Uterus (tissue), 3 donors: ENCODE measurements at regions not wholly inside any gene's neighbourhood (a gene's known extent, or its start where the extent isn't known, plus 50 kb on each side); places are given as distances from the start of the nearest gene placed in this dataset.

Experiments
- DNase-seq, 2 donors: peaks; one replicate each; pipeline ENCODE4 v3.0.0-alpha.2; 2019 to 2020
- H3K27ac ChIP-seq, 2 donors: fragments of 200-600 bp; sonication (generic); 1 replicate in 1 of 2; 2 replicates in 1 of 2; pipeline ENCODE4 v1.5.1; 2016 to 2018
- H3K27me3 ChIP-seq, 2 donors: fragments of 200-600 bp; sonication (generic); one replicate each; pipeline ENCODE4 v1.5.1; 2018 to 2019; ENCODE audit warnings: control low read depth in 1 of 2
- H3K36me3 ChIP-seq, 2 donors: fragments of 200-600 bp; sonication (generic); one replicate each; pipeline ENCODE4 v1.5.1; 2019; ENCODE audit warnings: control low read depth in 1 of 2
- H3K4me1 ChIP-seq, 2 donors: fragments of 200-600 bp; sonication (generic); one replicate each; pipeline ENCODE4 v1.5.1; 2018 to 2019; ENCODE audit warnings: control low read depth in 1 of 2
- H3K4me3 ChIP-seq, 2 donors: fragments of 200-600 bp; sonication (generic); 1 replicate in 1 of 2; 2 replicates in 1 of 2; pipeline ENCODE4 v1.5.1; 2018 to 2019; ENCODE audit warnings: mild to moderate bottlenecking in 1 of 2
- H3K9me3 ChIP-seq, 2 donors: fragments of 200-600 bp; sonication (generic); one replicate each; pipeline ENCODE4 v1.5.1; 2019; ENCODE audit warnings: control low read depth in 1 of 2
- POLR2A ChIP-seq, 2 donors: fragments of 450-650 bp; IDR thresholded peaks; one replicate each; pipeline ENCODE4 v1.6.1; 2016; ENCODE audit warnings: antibody characterized with exemption in 2 of 2, mild to moderate bottlenecking in 1 of 2, moderate library complexity in 1 of 2
- intact Hi-C: fragments of 100-400 bp; cut with DNase I; formaldehyde crosslinking; loops from one replicate; pipeline ENCODE4 v1.15.1; 2023; ENCODE audit warnings: low total_unique reads
- TF ChIP-seq, protein P1 (sequence below), 4 experiments: fragments of 200-600 bp in 2 of 4; fragments of 450-650 bp in 2 of 4; sonication (generic) in 2 of 4; IDR thresholded peaks; one replicate each; pipeline ENCODE4 v1.5.1; 2016 to 2019; ENCODE audit warnings: antibody characterized with exemption in 4 of 4, mild to moderate bottlenecking in 2 of 4, moderate library complexity in 1 of 4
- donor health status: DM: yes; HTN: yes; CAD: no.

DNA sequence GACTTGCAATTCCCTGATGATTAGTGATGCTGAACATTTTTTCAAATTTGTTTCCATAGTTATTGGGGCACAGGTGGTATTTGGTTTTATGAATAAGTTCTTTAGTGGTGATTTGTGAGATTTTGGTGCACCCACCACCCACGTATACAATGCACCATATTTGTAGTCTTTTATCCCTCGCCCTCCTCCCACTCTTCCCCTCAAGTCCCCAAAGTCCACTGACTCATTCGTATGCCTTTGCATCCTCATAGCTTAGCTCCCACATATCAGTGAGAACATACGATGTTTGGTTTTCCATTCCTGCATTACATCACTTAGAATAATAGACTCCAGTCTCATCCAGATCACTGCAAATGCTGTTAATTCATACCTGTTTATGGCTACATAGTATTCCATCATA, 167.3 kb downstream of the MYLK4 start:
- Histone ChIP-seq H3K36me3 (no peaks in the 10 kb centered on the region), H3K4me1 (no peaks in the 10 kb centered on the region), H3K27ac (no peak overlapping the region), H3K27me3 (no peaks in the 10 kb centered on the region), H3K9me3 (no peaks in the 10 kb centered on the region), H3K4me3 (no peak overlapping the region)
- no peak for DNase-seq
- TF ChIP-seq POLR2A (IDR thresholded peaks at IDR 0.05), result no peak
- TF ChIP-seq, protein P1, sequence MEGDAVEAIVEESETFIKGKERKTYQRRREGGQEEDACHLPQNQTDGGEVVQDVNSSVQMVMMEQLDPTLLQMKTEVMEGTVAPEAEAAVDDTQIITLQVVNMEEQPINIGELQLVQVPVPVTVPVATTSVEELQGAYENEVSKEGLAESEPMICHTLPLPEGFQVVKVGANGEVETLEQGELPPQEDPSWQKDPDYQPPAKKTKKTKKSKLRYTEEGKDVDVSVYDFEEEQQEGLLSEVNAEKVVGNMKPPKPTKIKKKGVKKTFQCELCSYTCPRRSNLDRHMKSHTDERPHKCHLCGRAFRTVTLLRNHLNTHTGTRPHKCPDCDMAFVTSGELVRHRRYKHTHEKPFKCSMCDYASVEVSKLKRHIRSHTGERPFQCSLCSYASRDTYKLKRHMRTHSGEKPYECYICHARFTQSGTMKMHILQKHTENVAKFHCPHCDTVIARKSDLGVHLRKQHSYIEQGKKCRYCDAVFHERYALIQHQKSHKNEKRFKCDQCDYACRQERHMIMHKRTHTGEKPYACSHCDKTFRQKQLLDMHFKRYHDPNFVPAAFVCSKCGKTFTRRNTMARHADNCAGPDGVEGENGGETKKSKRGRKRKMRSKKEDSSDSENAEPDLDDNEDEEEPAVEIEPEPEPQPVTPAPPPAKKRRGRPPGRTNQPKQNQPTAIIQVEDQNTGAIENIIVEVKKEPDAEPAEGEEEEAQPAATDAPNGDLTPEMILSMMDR (IDR thresholded peaks at IDR 0.05), result no peak
- intact Hi-C loops, result no loop called here

DNA sequence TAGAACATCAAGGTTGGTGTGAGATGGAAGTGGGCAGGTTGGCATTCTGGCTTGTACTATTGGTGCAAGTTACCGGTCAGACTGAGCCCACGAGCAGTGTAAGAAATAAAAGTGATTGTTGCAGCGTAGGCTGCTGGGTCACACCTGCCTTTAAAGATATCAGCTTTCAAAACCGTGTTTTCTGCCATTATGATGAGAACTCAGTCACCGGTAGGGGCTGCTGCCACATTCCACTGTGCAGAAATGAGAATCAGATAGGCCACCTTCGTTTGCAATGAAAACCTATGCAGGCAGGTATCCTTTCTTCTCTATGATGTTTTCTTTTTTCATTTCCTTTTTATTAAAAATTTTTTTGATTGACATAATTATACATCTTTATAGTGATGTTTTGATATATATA, 168.5 kb downstream of the MYLK4 start:
- no peaks in the 10 kb centered on the region for H3K9me3 ChIP-seq
- H3K27ac ChIP-seq, result no peak overlapping the region
- no peaks in the 10 kb centered on the region for H3K4me1 ChIP-seq
- H3K27me3 ChIP-seq, result no peaks in the 10 kb centered on the region
- TF ChIP-seq POLR2A (IDR thresholded peaks at IDR 0.05), result no peak
- TF ChIP-seq, protein P1 (IDR thresholded peaks at IDR 0.05), result no peak
- no peak overlapping the region for H3K4me3 ChIP-seq
- no peaks in the 10 kb centered on the region for H3K36me3 ChIP-seq
- intact Hi-C loops, result no loop called here
- DNase-seq, result no peak

DNA sequence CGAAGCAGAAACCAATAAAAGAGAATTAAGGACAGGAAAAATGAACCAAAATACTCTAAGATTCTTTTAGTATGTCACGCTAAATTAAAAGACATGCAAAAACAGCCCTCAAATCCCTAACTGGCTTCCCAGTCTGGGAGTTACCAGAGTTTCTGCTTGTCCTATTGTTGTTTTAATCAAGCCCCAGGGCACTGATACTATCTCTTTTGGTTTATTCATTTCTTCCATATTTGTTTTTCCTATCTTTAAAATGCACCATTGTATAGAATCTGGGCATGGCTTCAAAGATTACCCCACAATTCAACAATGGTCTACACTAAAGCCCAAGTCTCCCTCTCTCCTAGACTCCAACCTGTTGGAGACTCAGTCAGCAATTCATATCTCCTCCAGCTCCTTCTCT, 169.1 kb downstream of the MYLK4 start:
- no peak overlapping the region for H3K27ac ChIP-seq
- no peak for TF ChIP-seq POLR2A (IDR thresholded peaks at IDR 0.05)
- TF ChIP-seq, protein P1 (IDR thresholded peaks at IDR 0.05), result no peak
- intact Hi-C loops, result no loop called here
- no peaks in the 10 kb centered on the region for H3K9me3 ChIP-seq
- H3K27me3 ChIP-seq, result no peaks in the 10 kb centered on the region
- DNase-seq, result no peak
- H3K4me1 ChIP-seq, result no peaks in the 10 kb centered on the region
- no peaks in the 10 kb centered on the region for H3K36me3 ChIP-seq
- H3K4me3 ChIP-seq, result no peak overlapping the region

DNA sequence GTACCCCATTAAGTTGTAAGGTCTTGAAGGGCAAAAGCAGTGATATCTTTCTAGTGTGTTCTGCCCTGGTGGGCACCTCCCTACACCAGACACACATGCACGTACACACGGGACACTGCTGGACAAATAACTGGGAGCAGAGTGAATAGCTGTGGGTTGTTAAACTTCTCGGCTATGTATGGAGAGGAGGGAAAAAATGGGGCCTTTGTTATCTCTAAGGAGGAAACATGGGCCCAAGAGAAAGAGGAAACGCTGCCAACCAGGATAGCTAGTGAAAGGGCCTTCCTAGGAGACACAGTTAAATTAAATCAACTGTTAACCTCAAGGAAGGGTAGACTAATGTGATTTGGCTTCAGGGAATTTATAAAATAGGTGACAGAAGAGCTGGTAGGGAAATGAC, 169.7 kb downstream of the MYLK4 start:
- Histone ChIP-seq H3K27ac (no peak overlapping the region), H3K4me1 (no peaks in the 10 kb centered on the region), H3K36me3 (no peaks in the 10 kb centered on the region), H3K4me3 (no peak overlapping the region), H3K27me3 (no peaks in the 10 kb centered on the region), H3K9me3 (no peaks in the 10 kb centered on the region)
- no peak for DNase-seq
- TF ChIP-seq POLR2A (IDR thresholded peaks at IDR 0.05), result no peak
- TF ChIP-seq, protein P1 (IDR thresholded peaks at IDR 0.05), result no peak
- intact Hi-C loops, result no loop called here

DNA sequence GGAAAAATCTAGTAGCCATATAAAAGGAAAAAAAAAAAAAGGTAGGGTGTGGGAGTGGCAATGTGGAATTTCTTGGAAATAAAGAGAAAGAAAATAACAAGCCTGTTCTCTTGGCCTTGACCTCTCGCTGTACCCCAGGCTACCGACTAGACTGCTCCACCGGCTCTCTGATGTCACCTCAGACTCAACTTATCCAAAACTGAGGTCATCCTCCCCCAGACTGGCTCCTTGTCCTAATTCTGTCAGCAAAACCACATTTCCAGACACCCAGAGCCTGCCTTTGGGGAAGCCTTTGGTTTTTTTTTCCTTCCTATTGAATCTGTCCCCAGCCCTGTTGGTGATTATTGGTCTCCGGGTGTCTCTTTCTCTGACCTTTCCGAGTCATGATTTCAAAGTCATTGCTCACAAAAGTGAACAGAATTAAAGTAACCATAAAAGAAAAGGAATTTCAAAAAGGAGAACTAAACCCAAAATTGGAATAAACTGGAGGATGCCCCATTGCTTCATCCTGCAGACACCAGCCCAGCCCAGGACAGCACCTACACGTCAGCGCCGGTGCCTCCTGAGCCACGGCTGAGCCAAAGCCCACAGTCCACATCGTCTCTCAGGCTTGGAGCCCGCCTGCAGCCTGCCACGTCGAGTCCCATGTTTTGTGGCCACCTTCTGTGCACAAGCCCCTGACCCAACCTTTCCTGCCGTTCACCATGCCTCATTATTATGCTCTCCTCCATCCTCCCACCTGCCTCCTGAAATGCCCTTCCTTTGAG, 170.7 kb downstream of the MYLK4 start:
- Histone ChIP-seq H3K4me3 (no peak overlapping the region), H3K27me3 (no peaks in the 10 kb centered on the region), H3K9me3 (no peaks in the 10 kb centered on the region), H3K4me1 (no peaks in the 10 kb centered on the region), H3K27ac (no peak overlapping the region), H3K36me3 (no peaks in the 10 kb centered on the region)
- TF ChIP-seq POLR2A (IDR thresholded peaks at IDR 0.05), result no peak
- TF ChIP-seq, protein P1 (IDR thresholded peaks at IDR 0.05), result no peak
- intact Hi-C loops, result no loop called here
- no peak for DNase-seq
